HG03354 (cell line): ENCODE measurements at regions not wholly inside any gene's neighbourhood (a gene's known extent, or its start where the extent isn't known, plus 50 kb on each side); places are given as distances from the start of the nearest gene placed in this dataset.
"Not testable (repeated sequence)": the region's sequence is repeated elsewhere in the genome, so short reads cannot be mapped to it uniquely, and the experiment has no call there.

Experiments used
- ATAC-seq: cut with Tn5 transposase; IDR thresholded peaks from one replicate; pipeline ENCODE4 v1.9.1; 2021; ENCODE audit warnings: mild to moderate bottlenecking; ENCODE audit not compliant: unreplicated experiment, poor library complexity, severe bottlenecking

GRCh38 chr15:30688684-30689083 lies 62.8 kb downstream of the ARHGAP11B start:
- not testable (repeated sequence) for ATAC-seq

- ATAC-seq: not testable (repeated sequence)
These were observed 64.2 kb downstream of the ARHGAP11B start for GRCh38 chr15:30690153-30690552.

GRCh38 chr15:30695811-30696210 lies 69.9 kb downstream of the ARHGAP11B start:
- ATAC-seq: not testable (repeated sequence)

- ATAC-seq: peak; percentile 75
These were observed 70.7 kb downstream of the ARHGAP11B start for GRCh38 chr15:30696439-30697314.

- ATAC-seq: peak; percentile 72
These were observed 71.4 kb downstream of the ARHGAP11B start for GRCh38 chr15:30697315-30697685.

GRCh38 chr15:30700006-30700597 lies 74.2 kb downstream of the ARHGAP11B start:
- ATAC-seq: not testable (repeated sequence)

- ATAC-seq: not testable (repeated sequence)
These were observed 82.2 kb downstream of the ARHGAP11B start for GRCh38 chr15:30707976-30708685.

GRCh38 chr15:30708809-30709208 lies 82.9 kb downstream of the ARHGAP11B start:
- ATAC-seq: not testable (repeated sequence)

- ATAC-seq: peak; percentile 79
These were observed 92.2 kb downstream of the ARHGAP11B start for GRCh38 chr15:30718038-30718643.

GRCh38 chr15:30719363-30719762 lies 93.4 kb downstream of the ARHGAP11B start:
- ATAC-seq: not testable (repeated sequence)

GRCh38 chr15:30720825-30721224 lies 94.9 kb downstream of the ARHGAP11B start:
- ATAC-seq: not testable (repeated sequence)

- not testable (repeated sequence) for ATAC-seq
These were observed 95.6 kb downstream of the ARHGAP11B start for GRCh38 chr15:30721529-30721928.

GRCh38 chr15:30723540-30724175 lies 97.7 kb downstream of the ARHGAP11B start:
- ATAC-seq: not testable (repeated sequence)

GRCh38 chr15:30729880-30730590 lies 104.1 kb downstream of the ARHGAP11B start:
- ATAC-seq: not testable (repeated sequence)

GRCh38 chr15:30730633-30731032 lies 104.7 kb downstream of the ARHGAP11B start:
- not testable (repeated sequence) for ATAC-seq

GRCh38 chr15:30732100-30732499 lies 106.2 kb downstream of the ARHGAP11B start:
- not testable (repeated sequence) for ATAC-seq

- ATAC-seq: not testable (repeated sequence)
These were observed 110.1 kb downstream of the ARHGAP11B start for GRCh38 chr15:30735884-30736564.

- not testable (repeated sequence) for ATAC-seq
These were observed 116.9 kb downstream of the ARHGAP11B start for GRCh38 chr15:30742796-30743195.
